Progenitor cell of endocrine pancreas (in vitro differentiated cells): ENCODE measurements at regions not wholly inside any gene's neighbourhood (a gene's known extent, or its start where the extent isn't known, plus 50 kb on each side); places are given as distances from the start of the nearest gene placed in this dataset.

ENCODE experiments used
- DNase-seq: peaks from one replicate; pipeline ENCODE4 v3.0.0; 2021; ENCODE audit warnings: low spot score; ENCODE audit not compliant: unreplicated experiment
- H3K27ac Mint-ChIP-seq: 2 replicates; pipeline ENCODE4 v1.8.0; 2021; ENCODE audit warnings: mild to moderate bottlenecking, moderate library complexity, mixed read lengths
- H3K27me3 Mint-ChIP-seq: 2 replicates; pipeline ENCODE4 v1.8.0; 2021; ENCODE audit warnings: mixed read lengths
- H3K36me3 Mint-ChIP-seq: 2 replicates; pipeline ENCODE4 v1.8.0; 2022; ENCODE audit warnings: mixed read lengths; ENCODE audit not compliant: insufficient read depth
- H3K4me1 Mint-ChIP-seq: 2 replicates; pipeline ENCODE4 v1.8.0; 2021; ENCODE audit warnings: low read depth, mixed read lengths
- H3K4me3 Mint-ChIP-seq: 2 replicates; pipeline ENCODE4 v1.8.0; 2021; ENCODE audit warnings: low read depth, mild to moderate bottlenecking, moderate library complexity, mixed read lengths
- H3K9me3 Mint-ChIP-seq: 2 replicates; pipeline ENCODE4 v1.8.0; 2021; ENCODE audit warnings: low read depth, mixed read lengths
- TF ChIP-seq, protein P1 (sequence below): fragments of 200-600 bp; sonication (generic); IDR thresholded peaks from one replicate; pipeline ENCODE4 v1.5.0; 2021; ENCODE audit warnings: antibody characterized with exemption, mild to moderate bottlenecking; ENCODE audit not compliant: unreplicated experiment

DNA sequence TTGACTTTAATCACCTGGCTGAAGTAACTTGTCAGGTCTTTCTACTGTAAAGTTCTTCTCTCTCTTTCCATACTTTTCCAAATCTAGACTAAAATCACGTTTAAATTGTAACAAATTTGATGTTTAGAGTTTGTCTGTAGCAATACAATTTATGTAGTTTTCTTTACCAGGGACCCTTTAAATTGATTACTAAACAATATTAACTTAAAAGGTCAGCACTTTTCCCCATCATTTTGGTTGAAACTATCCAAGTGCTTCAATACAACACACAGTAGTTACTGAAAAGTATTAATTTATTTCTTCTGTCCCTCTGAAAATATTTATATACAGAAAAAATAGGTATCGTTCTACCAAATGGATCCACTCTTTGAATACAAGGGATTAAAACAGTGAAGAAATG, 350.8 kb downstream of the SLC16A7 start:
- Mint-ChIP-seq H3K4me3 (no peak overlapping the region), H3K36me3 (no peaks in the 10 kb centered on the region), H3K4me1 (peaks cover 10% of the 10 kb centered on the region), H3K27ac (no peak overlapping the region), H3K27me3 (no peaks in the 10 kb centered on the region), H3K9me3 (peaks cover 7% of the 10 kb centered on the region)
- TF ChIP-seq, protein P1, sequence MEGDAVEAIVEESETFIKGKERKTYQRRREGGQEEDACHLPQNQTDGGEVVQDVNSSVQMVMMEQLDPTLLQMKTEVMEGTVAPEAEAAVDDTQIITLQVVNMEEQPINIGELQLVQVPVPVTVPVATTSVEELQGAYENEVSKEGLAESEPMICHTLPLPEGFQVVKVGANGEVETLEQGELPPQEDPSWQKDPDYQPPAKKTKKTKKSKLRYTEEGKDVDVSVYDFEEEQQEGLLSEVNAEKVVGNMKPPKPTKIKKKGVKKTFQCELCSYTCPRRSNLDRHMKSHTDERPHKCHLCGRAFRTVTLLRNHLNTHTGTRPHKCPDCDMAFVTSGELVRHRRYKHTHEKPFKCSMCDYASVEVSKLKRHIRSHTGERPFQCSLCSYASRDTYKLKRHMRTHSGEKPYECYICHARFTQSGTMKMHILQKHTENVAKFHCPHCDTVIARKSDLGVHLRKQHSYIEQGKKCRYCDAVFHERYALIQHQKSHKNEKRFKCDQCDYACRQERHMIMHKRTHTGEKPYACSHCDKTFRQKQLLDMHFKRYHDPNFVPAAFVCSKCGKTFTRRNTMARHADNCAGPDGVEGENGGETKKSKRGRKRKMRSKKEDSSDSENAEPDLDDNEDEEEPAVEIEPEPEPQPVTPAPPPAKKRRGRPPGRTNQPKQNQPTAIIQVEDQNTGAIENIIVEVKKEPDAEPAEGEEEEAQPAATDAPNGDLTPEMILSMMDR, result no peak
- DNase-seq, result no peak

DNA sequence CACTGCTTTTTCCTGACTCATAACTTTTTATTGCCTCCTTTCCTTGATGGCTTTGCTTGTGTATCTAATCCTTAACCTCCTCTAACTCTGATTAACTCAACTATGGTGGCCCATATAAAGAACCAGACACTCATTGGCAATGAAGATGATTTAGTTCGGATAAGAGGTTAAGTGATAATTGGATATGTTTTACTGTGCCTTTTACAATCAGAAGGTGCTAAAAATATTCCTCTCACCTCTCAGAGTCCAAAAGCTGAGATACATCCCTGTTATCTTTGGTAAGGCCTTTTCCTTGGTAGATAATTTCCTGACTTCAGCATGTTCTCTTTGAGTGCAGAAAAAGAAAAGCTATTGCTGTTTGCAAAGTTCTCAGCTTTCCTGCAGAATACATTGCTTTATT, 367.7 kb downstream of the SLC16A7 start:
- Mint-ChIP-seq H3K27me3 (no peaks in the 10 kb centered on the region), H3K36me3 (peaks cover 3% of the 10 kb centered on the region), H3K4me1 (peaks cover 25% of the 10 kb centered on the region), H3K27ac (no peak overlapping the region), H3K4me3 (no peak overlapping the region), H3K9me3 (peaks cover 2% of the 10 kb centered on the region)
- TF ChIP-seq, protein P1, result no peak
- DNase-seq, result no peak

DNA sequence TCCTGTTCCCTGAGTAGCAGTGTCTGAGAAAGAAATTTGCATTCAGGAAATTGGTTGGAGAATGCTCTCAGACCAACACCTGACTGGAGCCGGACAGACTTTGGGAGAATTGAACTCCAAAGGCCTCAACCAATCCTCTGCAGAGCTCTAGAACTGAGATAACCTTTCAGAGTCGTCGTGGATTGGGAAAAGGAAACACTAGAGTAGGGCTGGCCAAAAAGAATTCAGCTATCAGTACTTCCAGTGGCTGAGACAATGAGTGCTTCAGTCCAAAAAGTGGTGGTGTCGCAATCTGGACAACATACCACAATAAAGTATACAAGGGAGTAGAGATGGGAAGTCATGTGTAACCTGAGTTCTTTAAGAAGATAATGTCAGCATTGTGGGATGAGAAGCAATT, 377.1 kb downstream of the SLC16A7 start:
- Mint-ChIP-seq H3K9me3 (peaks cover 2% of the 10 kb centered on the region), H3K27me3 (no peaks in the 10 kb centered on the region)

DNA sequence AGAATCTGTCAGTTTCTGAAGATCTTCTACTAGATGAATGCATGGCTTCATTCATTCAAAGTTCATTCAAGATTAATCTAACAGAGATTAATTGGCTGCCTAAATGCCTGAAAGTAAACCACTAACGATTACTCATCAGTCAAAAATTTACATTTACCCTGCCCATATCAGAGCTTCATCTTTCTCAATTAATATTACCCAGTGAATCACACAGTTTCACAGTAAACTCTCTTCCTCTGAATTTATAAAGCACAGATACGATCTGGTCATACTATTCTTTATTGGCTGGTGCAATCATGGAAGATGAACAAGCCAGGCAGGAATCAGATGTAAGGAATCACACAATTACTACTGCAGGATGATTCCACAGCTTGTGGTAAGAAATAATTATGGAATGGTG, 377.7 kb downstream of the SLC16A7 start:
- TF ChIP-seq, protein P1, result no peak
- H3K27me3 Mint-ChIP-seq, result no peaks in the 10 kb centered on the region
- H3K9me3 Mint-ChIP-seq, result no peaks in the 10 kb centered on the region
- H3K27ac Mint-ChIP-seq, result no peak overlapping the region
- DNase-seq, result no peak
- H3K4me1 Mint-ChIP-seq, result peaks cover 18% of the 10 kb centered on the region
- no peaks in the 10 kb centered on the region for H3K36me3 Mint-ChIP-seq
- no peak overlapping the region for H3K4me3 Mint-ChIP-seq

More for the DNA sequence above, 377.1 kb downstream of the SLC16A7 start:
- H3K4me1 Mint-ChIP-seq, result peaks cover 16% of the 10 kb centered on the region
- peaks cover 3% of the 10 kb centered on the region for H3K36me3 Mint-ChIP-seq
- DNase-seq, result no peak
- no peak overlapping the region for H3K4me3 Mint-ChIP-seq
- H3K27ac Mint-ChIP-seq, result no peak overlapping the region
- TF ChIP-seq, protein P1, result no peak

DNA sequence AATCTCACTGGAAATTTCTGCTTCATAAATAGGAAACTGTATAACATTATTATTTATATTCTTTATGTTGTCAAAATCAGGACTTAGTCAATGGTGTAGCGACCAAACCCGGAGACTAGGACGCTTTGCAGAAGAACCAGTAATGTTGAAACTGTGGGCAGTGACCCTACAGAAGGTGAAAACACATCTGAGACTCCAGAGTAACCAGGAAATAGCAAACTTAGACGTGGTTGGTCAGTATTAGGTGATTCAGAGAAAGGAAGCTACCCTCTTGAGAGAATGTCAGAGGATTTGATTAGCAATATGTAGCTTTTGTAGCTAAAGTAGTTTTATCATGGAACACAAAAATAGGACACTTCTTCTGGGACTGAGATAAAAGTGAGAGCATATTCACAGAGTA, 381.9 kb downstream of the SLC16A7 start:
- no peak for DNase-seq
- Mint-ChIP-seq H3K9me3 (no peaks in the 10 kb centered on the region), H3K36me3 (no peaks in the 10 kb centered on the region), H3K27ac (no peak overlapping the region), H3K4me1 (peaks cover 11% of the 10 kb centered on the region), H3K27me3 (no peaks in the 10 kb centered on the region), H3K4me3 (no peak overlapping the region)
- TF ChIP-seq, protein P1, result no peak
